Endothelial cell of umbilical vein (primary cell): ENCODE measurements at regions not wholly inside any gene's neighbourhood (a gene's known extent, or its start where the extent isn't known, plus 50 kb on each side); places are given as distances from the start of the nearest gene placed in this dataset.

ENCODE experiments used
- BruUV-seq: library from RNA; stranded (reverse); fragments of 400-500 nt; replicated peaks from 2 replicates; lab custom pipeline; 2021; lab: Mats Ljungman, UMichigan
- CTCF ChIA-PET: fragments of 300-600, 350-600 bp; sonication (Branson Sonifier 250); formaldehyde crosslinking; loops from one replicate; lab custom pipeline; 2021; ENCODE audit warnings: antibody characterized with exemption, inconsistent platforms; lab: Charles Lee
- POLR2A ChIA-PET: fragments of 300-600, 350-600 bp; sonication (Branson Sonifier 250); formaldehyde crosslinking; loops from one replicate; lab custom pipeline; 2021; ENCODE audit warnings: antibody characterized with exemption, inconsistent platforms; lab: Charles Lee
- DNase-seq: peaks from one replicate; pipeline ENCODE4 v3.0.0-alpha.2; 2011; ENCODE audit warnings: low read depth, low spot score
- FAIRE-seq: peaks from 2 replicates; lab custom pipeline; 2011; peaks lifted over from hg19 to GRCh38; lab: Jason Lieb, UNC
- H2AFZ ChIP-seq: 2 replicates; pipeline ENCODE4 v1.6.0; 2012; ENCODE audit warnings: low read depth, low read length, control low read depth, inconsistent platforms
- H3K27ac ChIP-seq: 2 replicates; pipeline ENCODE4 v1.5.1; 2011; ENCODE audit warnings: low read depth, mild to moderate bottlenecking, control low read depth, low read length, moderate library complexity; ENCODE audit not compliant: insufficient read depth
- H3K27me3 ChIP-seq, 2 experiments: 2 replicates each; pipeline versions ENCODE4 v1.6.0 to v1.6.1; 2011; ENCODE audit warnings: low read length in 2 of 2, mixed read lengths in 1 of 2; ENCODE audit not compliant: control insufficient read depth in 2 of 2, insufficient read depth in 2 of 2
- H3K36me3 ChIP-seq, 2 experiments: 2 replicates in 1 of 2; 3 replicates in 1 of 2; pipeline ENCODE4 v1.5.1; 2011; ENCODE audit warnings: low read length in 2 of 2, mild to moderate bottlenecking in 1 of 2, moderate library complexity in 1 of 2; ENCODE audit not compliant: control insufficient read depth in 2 of 2, insufficient read depth in 2 of 2; ENCODE audit errors: extremely low read depth in 1 of 2
- H3K4me1 ChIP-seq: 3 replicates; pipeline ENCODE4 v1.5.1; 2011; ENCODE audit warnings: mild to moderate bottlenecking, low read length; ENCODE audit not compliant: control insufficient read depth, insufficient read depth; ENCODE audit errors: extremely low read depth
- H3K4me2 ChIP-seq: 2 replicates; pipeline ENCODE4 v1.6.1; 2011; ENCODE audit warnings: low read length, control low read depth, mixed read lengths; ENCODE audit not compliant: insufficient read depth
- H3K4me3 ChIP-seq, 3 experiments: fragments of 200-600 bp in 1 of 3; sonication (generic), shearing (Covaris generic) in 1 of 3; replicated peaks in 1 of 3; 2 replicates each; pipeline ENCODE4 v1.5.1; 2011 to 2016; ENCODE audit warnings: control low read depth in 3 of 3, low read length in 3 of 3, mild to moderate bottlenecking in 2 of 3, inconsistent platforms in 1 of 3, low read depth in 1 of 3, moderate library complexity in 1 of 3; ENCODE audit not compliant: insufficient read depth in 1 of 3
- H3K79me2 ChIP-seq: 2 replicates; pipeline ENCODE4 v1.6.0; 2012; ENCODE audit warnings: low read length, inconsistent platforms; ENCODE audit not compliant: control insufficient read depth, insufficient read depth
- H3K9ac ChIP-seq: replicated peaks from 2 replicates; pipeline ENCODE3; 2011; ENCODE audit warnings: low read length, control low read depth; ENCODE audit not compliant: insufficient read depth; ENCODE audit errors: extremely low read depth
- H3K9me1 ChIP-seq: replicated peaks from 3 replicates; pipeline ENCODE4 v1.6.0; 2011; ENCODE audit warnings: mild to moderate bottlenecking, low read length; ENCODE audit not compliant: control insufficient read depth, insufficient read depth; ENCODE audit errors: extremely low read depth
- H3K9me3 ChIP-seq: replicated peaks from 2 replicates; pipeline ENCODE4 v1.5.1; 2012; ENCODE audit warnings: low read length, inconsistent platforms; ENCODE audit not compliant: control insufficient read depth, insufficient read depth
- H4K20me1 ChIP-seq: replicated peaks from 2 replicates; pipeline ENCODE3; 2011; ENCODE audit warnings: mild to moderate bottlenecking, low read length; ENCODE audit not compliant: control insufficient read depth, insufficient read depth; ENCODE audit errors: extremely low read depth
- EZH2 ChIP-seq: IDR thresholded peaks from 2 replicates; pipeline ENCODE4 v1.6.1; 2012; ENCODE audit warnings: borderline replicate concordance, low read depth, mild to moderate bottlenecking, moderate library complexity, low read length, inconsistent platforms; ENCODE audit not compliant: severe bottlenecking
- FOS ChIP-seq: IDR thresholded peaks from 2 replicates; pipeline ENCODE4 v1.6.1; 2011; ENCODE audit warnings: mild to moderate bottlenecking, low read length, moderate library complexity, borderline replicate concordance; ENCODE audit not compliant: insufficient read depth
- GATA2 ChIP-seq: IDR thresholded peaks from 2 replicates; pipeline ENCODE4 v1.7.0; 2011; ENCODE audit warnings: low read depth, mild to moderate bottlenecking, moderate library complexity, mixed read lengths, low read length; ENCODE audit not compliant: insufficient read length, insufficient read depth
- JUN ChIP-seq: IDR thresholded peaks from 2 replicates; pipeline ENCODE4 v1.6.1; 2011; ENCODE audit warnings: borderline replicate concordance, low read depth; ENCODE audit not compliant: insufficient read length, insufficient read depth
- MYC ChIP-seq: IDR thresholded peaks from one replicate; pipeline ENCODE4 v1.6.1; 2011; ENCODE audit warnings: mild to moderate bottlenecking, low read depth, low read length
- POLR2A ChIP-seq: IDR thresholded peaks from 2 replicates; pipeline ENCODE4 v1.6.1; 2012; ENCODE audit warnings: low read depth, mild to moderate bottlenecking, control low read depth, low read length
- POLR2AphosphoS5 ChIP-seq: IDR thresholded peaks from 2 replicates; pipeline ENCODE4 v1.6.1; 2012; ENCODE audit warnings: low read depth, mild to moderate bottlenecking, control low read depth, low read length, moderate library complexity; ENCODE audit not compliant: insufficient read depth
- dilution Hi-C: fragments of 300-500 bp; cut with MboI; formaldehyde crosslinking; loops from one replicate; pipeline ENCODE4 v1.15.0; 2019; ENCODE audit warnings: low sequenced_read_pairs; ENCODE audit not compliant: extremely low pct_ligation_motif_present
- intact Hi-C: fragments of 100-400 bp; cut with micrococcal nuclease; formaldehyde crosslinking; loops from one replicate; pipeline ENCODE4 v1.10.0; 2022
- TF ChIP-seq, protein P1 (sequence below), 2 donors: IDR thresholded peaks; 1 replicate in 1 of 2; 2 replicates in 1 of 2; pipeline ENCODE4 v1.5.1; 2011; ENCODE audit warnings: low read length in 2 of 2, mild to moderate bottlenecking in 2 of 2, moderate library complexity in 2 of 2, control low read depth in 1 of 2, inconsistent platforms in 1 of 2, low read depth in 1 of 2; ENCODE audit not compliant: insufficient read depth in 1 of 2; ENCODE audit errors: extremely low read depth in 1 of 2
- TF ChIP-seq, protein P2 (sequence below): IDR thresholded peaks from 2 replicates; pipeline ENCODE4 v1.6.1; 2011; ENCODE audit not compliant: insufficient read depth, insufficient read length

DNA sequence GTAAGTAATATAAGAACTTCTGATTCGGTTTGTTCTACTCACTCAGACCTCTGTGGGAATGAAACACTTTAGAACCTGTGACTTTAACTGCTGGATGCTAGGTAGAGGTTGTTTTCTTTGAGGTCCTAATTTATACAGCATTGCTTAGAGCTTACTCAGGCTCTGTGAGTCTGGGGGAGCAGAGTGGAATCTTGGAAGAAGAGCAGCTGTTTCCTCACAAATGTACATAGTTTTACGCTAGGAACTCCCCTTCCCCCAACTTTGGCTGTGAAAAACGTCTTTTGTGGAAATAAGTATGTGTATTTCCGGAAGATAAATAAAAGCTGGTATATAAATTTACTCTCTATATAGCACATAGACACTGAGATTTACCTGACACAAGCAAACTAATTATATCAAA lies 141.4 kb downstream of the NAA11 start:
- FAIRE-seq, result no peak
- DNase-seq, result no peak
- Histone ChIP-seq H3K9me1 (no peaks in the 10 kb centered on the region), H3K4me1 (no peaks in the 10 kb centered on the region), H4K20me1 (no peaks in the 10 kb centered on the region), H3K27me3 (no peaks in the 10 kb centered on the region), H3K27ac (no peak overlapping the region), H2AFZ (no peak overlapping the region), H3K36me3 (no peaks in the 10 kb centered on the region), H3K4me2 (no peak overlapping the region), H3K79me2 (no peaks in the 10 kb centered on the region), H3K9ac (no peak overlapping the region), H3K9me3 (no peaks in the 10 kb centered on the region), H3K4me3 (no peak overlapping the region)
- POLR2A ChIA-PET, result no interaction called here
- intact Hi-C loops (no loop called here), dilution Hi-C loops (no loop called here)
- TF ChIP-seq GATA2 (no peak), POLR2A (no peak), JUN (no peak), POLR2AphosphoS5 (no peak), EZH2 (no peak), MYC (no peak), FOS (no peak)
- TF ChIP-seq, protein P1, sequence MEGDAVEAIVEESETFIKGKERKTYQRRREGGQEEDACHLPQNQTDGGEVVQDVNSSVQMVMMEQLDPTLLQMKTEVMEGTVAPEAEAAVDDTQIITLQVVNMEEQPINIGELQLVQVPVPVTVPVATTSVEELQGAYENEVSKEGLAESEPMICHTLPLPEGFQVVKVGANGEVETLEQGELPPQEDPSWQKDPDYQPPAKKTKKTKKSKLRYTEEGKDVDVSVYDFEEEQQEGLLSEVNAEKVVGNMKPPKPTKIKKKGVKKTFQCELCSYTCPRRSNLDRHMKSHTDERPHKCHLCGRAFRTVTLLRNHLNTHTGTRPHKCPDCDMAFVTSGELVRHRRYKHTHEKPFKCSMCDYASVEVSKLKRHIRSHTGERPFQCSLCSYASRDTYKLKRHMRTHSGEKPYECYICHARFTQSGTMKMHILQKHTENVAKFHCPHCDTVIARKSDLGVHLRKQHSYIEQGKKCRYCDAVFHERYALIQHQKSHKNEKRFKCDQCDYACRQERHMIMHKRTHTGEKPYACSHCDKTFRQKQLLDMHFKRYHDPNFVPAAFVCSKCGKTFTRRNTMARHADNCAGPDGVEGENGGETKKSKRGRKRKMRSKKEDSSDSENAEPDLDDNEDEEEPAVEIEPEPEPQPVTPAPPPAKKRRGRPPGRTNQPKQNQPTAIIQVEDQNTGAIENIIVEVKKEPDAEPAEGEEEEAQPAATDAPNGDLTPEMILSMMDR (IDR thresholded peaks at IDR 0.05; ENCODE audit: extremely low read depth in 1 of 2, insufficient read depth in 1 of 2, low read depth in 1 of 2, low read length in 2 of 2), result no peak
- TF ChIP-seq, protein P2, sequence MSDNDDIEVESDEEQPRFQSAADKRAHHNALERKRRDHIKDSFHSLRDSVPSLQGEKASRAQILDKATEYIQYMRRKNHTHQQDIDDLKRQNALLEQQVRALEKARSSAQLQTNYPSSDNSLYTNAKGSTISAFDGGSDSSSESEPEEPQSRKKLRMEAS, result no peak
- no TSS peak for BruUV-seq
- CTCF ChIA-PET, result interaction anchor here (1.2 kb wide), 1 partner anchor 10 kb away, joined by 3 read pairs; no protein-coding TSS in a partner anchor
